GM23338 (cell line): ENCODE measurements at regions not wholly inside any gene's neighbourhood (a gene's known extent, or its start where the extent isn't known, plus 50 kb on each side); places are given as distances from the start of the nearest gene placed in this dataset.

ENCODE experiments used
- ATAC-seq: fragments of 200-7000 bp; cut with Tn5 transposase; 3 replicates; pipeline ENCODE4 v1.9.1; 2020
- DNase-seq: peaks from one replicate; pipeline ENCODE4 v3.0.0-alpha.2; 2015; ENCODE audit warnings: low spot score
- H2AFZ ChIP-seq: fragments of 200-600 bp; sonication (generic); 2 replicates; pipeline ENCODE4 v1.8.0; 2016; ENCODE audit warnings: antibody characterized with exemption, mild to moderate bottlenecking, moderate library complexity
- H3F3A ChIP-seq: fragments of 200-600 bp; sonication (generic); replicated peaks from 2 replicates; pipeline ENCODE4 v1.8.0; 2017; ENCODE audit warnings: antibody characterized with exemption, mixed run types, low read depth
- H3K27ac ChIP-seq: fragments of 200-600 bp; sonication (generic); 2 replicates; pipeline ENCODE4 v1.6.1; 2016; ENCODE audit warnings: low read depth
- H3K27me3 ChIP-seq: fragments of 200-600 bp; sonication (generic); 2 replicates; pipeline ENCODE4 v1.8.0; 2016; ENCODE audit warnings: mild to moderate bottlenecking, mixed run types, moderate library complexity; ENCODE audit not compliant: insufficient read depth
- H3K36me3 ChIP-seq: fragments of 200-600 bp; sonication (generic); 2 replicates; pipeline ENCODE4 v1.8.0; 2016; ENCODE audit warnings: mild to moderate bottlenecking; ENCODE audit not compliant: insufficient read depth
- H3K4me1 ChIP-seq: fragments of 200-600 bp; sonication (generic); 2 replicates; pipeline ENCODE4 v1.8.0; 2016; ENCODE audit warnings: mild to moderate bottlenecking, moderate library complexity; ENCODE audit not compliant: insufficient read depth
- H3K4me2 ChIP-seq: fragments of 200-600 bp; sonication (generic); 2 replicates; pipeline ENCODE4 v1.7.1; 2017; ENCODE audit warnings: mixed run types
- H3K4me3 ChIP-seq: fragments of 200-600 bp; sonication (generic); 2 replicates; pipeline ENCODE4 v1.6.1; 2016; ENCODE audit warnings: mixed run types
- H3K79me2 ChIP-seq: fragments of 200-600 bp; sonication (generic); replicated peaks from 2 replicates; pipeline ENCODE4 v1.8.0; 2017; ENCODE audit warnings: mild to moderate bottlenecking; ENCODE audit not compliant: insufficient read depth
- H3K9me2 ChIP-seq: fragments of 200-600 bp; sonication (generic); 2 replicates; pipeline ENCODE4 v1.8.0; 2017; ENCODE audit not compliant: insufficient read depth
- H4K20me1 ChIP-seq: fragments of 200-600 bp; sonication (generic); replicated peaks from 2 replicates; pipeline ENCODE4 v1.8.0; 2017; ENCODE audit warnings: mild to moderate bottlenecking; ENCODE audit not compliant: insufficient read depth
- H3K27ac Mint-ChIP-seq: 2 replicates; pipeline ENCODE4 v1.8.0; 2020; ENCODE audit warnings: inconsistent platforms, mild to moderate bottlenecking, moderate library complexity, mixed read lengths
- H3K27me3 Mint-ChIP-seq: 3 replicates; pipeline ENCODE4 v1.8.0; 2022; ENCODE audit warnings: low read depth, mild to moderate bottlenecking, moderate library complexity, mixed read lengths, inconsistent platforms; ENCODE audit not compliant: insufficient read depth, poor library complexity
- H3K36me3 Mint-ChIP-seq: 3 replicates; pipeline ENCODE4 v1.8.0; 2021; ENCODE audit warnings: low read depth, mild to moderate bottlenecking, inconsistent platforms, moderate library complexity, mixed read lengths
- H3K4me1 Mint-ChIP-seq: 3 replicates; pipeline ENCODE4 v1.8.0; 2020; ENCODE audit warnings: mild to moderate bottlenecking, inconsistent platforms, mixed read lengths
- H3K4me3 Mint-ChIP-seq: 3 replicates; pipeline ENCODE4 v1.8.0; 2021; ENCODE audit warnings: moderate library complexity, mild to moderate bottlenecking, inconsistent platforms, mixed read lengths
- H3K9me3 Mint-ChIP-seq: 3 replicates; pipeline ENCODE4 v1.8.0; 2020; ENCODE audit warnings: moderate library complexity, mild to moderate bottlenecking, inconsistent platforms, mixed read lengths
- CREB1 ChIP-seq: fragments of 250-450 bp; sonication (Bioruptor Pico); IDR thresholded peaks from 2 replicates; pipeline ENCODE4 v1.5.0; 2020; ENCODE audit warnings: low read depth, mild to moderate bottlenecking, moderate library complexity
- CTCF ChIP-seq, 2 experiments: fragments of 200-600 bp in 1 of 2; sonication (generic) in 1 of 2; conservative IDR thresholded peaks; 2 replicates each; pipeline versions ENCODE4 v1.5.1 to v1.6.1; 2016 to 2017; ENCODE audit warnings: antibody characterized with exemption in 2 of 2, low read depth in 2 of 2, mild to moderate bottlenecking in 2 of 2, moderate library complexity in 1 of 2
- ETS1 ChIP-seq: IDR thresholded peaks from 2 replicates; pipeline ENCODE4 v1.6.1; 2016; ENCODE audit warnings: antibody characterized with exemption
- EZH2 ChIP-seq: fragments of 200-600 bp; sonication (generic); IDR thresholded peaks from one replicate; pipeline ENCODE4 v1.8.0; 2017; ENCODE audit warnings: antibody characterized with exemption, mild to moderate bottlenecking, low read depth; ENCODE audit not compliant: unreplicated experiment
- EZH2phosphoT487 ChIP-seq: fragments of 200-600 bp; sonication (generic); IDR thresholded peaks from one replicate; pipeline ENCODE4 v1.8.1; 2018; ENCODE audit warnings: antibody characterized with exemption; ENCODE audit not compliant: unreplicated experiment
- JUNB ChIP-seq: IDR thresholded peaks from one replicate; pipeline ENCODE4 v1.6.1; 2016; ENCODE audit warnings: antibody characterized with exemption; ENCODE audit not compliant: unreplicated experiment
- NANOG ChIP-seq: IDR thresholded peaks from 2 replicates; pipeline ENCODE4 v1.6.1; 2016; ENCODE audit warnings: antibody characterized with exemption, borderline replicate concordance
- POLR2AphosphoS5 ChIP-seq: IDR thresholded peaks from 2 replicates; pipeline ENCODE4 v1.6.1; 2016; ENCODE audit warnings: antibody characterized with exemption, low read depth
- REST ChIP-seq: IDR thresholded peaks from one replicate; pipeline ENCODE4 v1.6.1; 2018; ENCODE audit warnings: antibody characterized with exemption; ENCODE audit not compliant: unreplicated experiment
- STAT1 ChIP-seq: IDR thresholded peaks from one replicate; pipeline ENCODE4 v1.6.1; 2016; ENCODE audit warnings: antibody characterized with exemption; ENCODE audit not compliant: unreplicated experiment
- ZNF114 ChIP-seq: fragments of 250-450 bp; sonication (Bioruptor Pico); IDR thresholded peaks from 2 replicates; pipeline ENCODE4 v1.5.0; 2020; ENCODE audit warnings: mild to moderate bottlenecking, moderate library complexity
- ZNF331 ChIP-seq: fragments of 250-450 bp; sonication (Bioruptor Pico); IDR thresholded peaks from 2 replicates; pipeline ENCODE4 v1.5.0; 2020; ENCODE audit warnings: low read depth, mild to moderate bottlenecking, moderate library complexity
- ZNF462 ChIP-seq: fragments of 250-450 bp; sonication (Bioruptor Pico); IDR thresholded peaks from 2 replicates; pipeline ENCODE4 v1.5.0; 2020; ENCODE audit warnings: mild to moderate bottlenecking, moderate library complexity

GRCh38 chr7:70926666-70927065 is 205.3 kb upstream of the GALNT17 start:
- Mint-ChIP-seq H3K27me3 (peaks cover 16% of the 10 kb centered on the region), H3K9me3 (peaks cover 7% of the 10 kb centered on the region; the same call in 2 of the 3 replicates), H3K36me3 (no peaks in the 10 kb centered on the region), H3K27ac (no peak overlapping the region), H3K4me3 (no peak overlapping the region), H3K4me1 (peaks cover 3% of the 10 kb centered on the region; the same call in 1 of the 3 replicates)
- Histone ChIP-seq H3K4me2 (no peak overlapping the region), H2AFZ (no peak overlapping the region), H3K27ac (no peak overlapping the region), H3K79me2 (no peaks in the 10 kb centered on the region), H3K4me3 (no peak overlapping the region), H3F3A (no peaks in the 10 kb centered on the region), H3K9me2 (no peaks in the 10 kb centered on the region), H3K4me1 (no peaks in the 10 kb centered on the region), H4K20me1 (no peaks in the 10 kb centered on the region), H3K27me3 (no peaks in the 10 kb centered on the region), H3K36me3 (no peaks in the 10 kb centered on the region)
- TF ChIP-seq EZH2 (no peak), ZNF462 (CRISPR knock-in tag) (no peak), JUNB (no peak), CTCF (conservative IDR thresholded peaks at IDR 0.05; ENCODE audit: low read depth in 2 of 2) (no peak), ETS1 (no peak), CREB1 (CRISPR knock-in tag) (no peak), EZH2phosphoT487 (no peak), NANOG (no peak), STAT1 (no peak), ZNF331 (no peak), ZNF114 (CRISPR knock-in tag) (no peak), POLR2AphosphoS5 (no peak), REST (no peak)
- ATAC-seq = no peak
- no peak for DNase-seq
